ENCODE measurements at regions not wholly inside any gene's neighbourhood (a gene's known extent, or its start where the extent isn't known, plus 50 kb on each side); places are given as distances from the start of the nearest gene placed in this dataset.

GRCh38 chr4:121517241-121517640, 136.4 kb upstream of the QRFPR start:
- DNase-seq: no peak

DNA sequence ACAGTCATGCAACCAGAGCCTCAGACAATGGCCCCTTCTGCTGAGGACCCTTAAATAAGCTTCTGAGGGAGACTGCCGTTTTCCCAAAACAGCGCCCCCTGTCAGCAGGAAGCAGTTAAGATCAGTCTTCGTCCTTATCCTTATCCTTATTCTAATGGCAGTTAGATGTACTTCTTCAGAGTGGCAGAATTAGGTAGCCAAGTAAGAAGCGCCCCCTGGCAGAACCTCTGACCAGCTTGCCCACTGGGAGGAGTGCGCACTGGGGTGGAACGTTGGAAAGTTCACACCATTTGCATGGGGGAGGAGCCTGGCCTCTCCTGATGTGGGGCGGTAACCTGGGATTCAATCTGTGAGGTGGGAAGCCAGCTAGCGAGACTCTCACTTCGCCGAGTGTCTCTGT, 133.6 kb upstream of the QRFPR start:
- DNase-seq: no peak

DNA sequence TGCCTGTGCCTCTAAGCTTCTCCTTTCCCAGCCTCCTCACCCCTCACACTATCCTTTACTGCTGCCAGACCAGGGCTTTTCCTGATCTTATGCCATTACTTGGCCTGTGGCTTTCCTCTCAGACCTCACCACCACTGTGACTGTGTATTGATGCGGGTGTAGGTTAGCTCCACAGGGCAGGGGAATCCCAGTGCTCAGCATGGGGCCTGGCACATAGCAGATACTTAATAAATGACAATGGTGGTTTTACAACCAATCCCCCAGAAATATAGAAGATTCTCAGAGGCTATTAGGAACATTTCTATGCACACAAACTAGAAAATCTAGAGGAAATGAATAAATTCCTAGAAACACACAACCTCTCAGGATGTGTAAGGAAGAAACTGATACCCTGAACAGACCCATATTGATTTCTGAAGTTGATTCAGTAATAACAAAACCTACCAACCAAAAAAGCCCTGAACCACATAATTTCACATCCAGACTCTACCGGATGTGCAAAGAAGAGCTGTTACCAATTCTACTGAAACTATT, 129.6 kb upstream of the QRFPR start:
- DNase-seq: no peak

GRCh38 chr4:121485190-121485804, 104.5 kb upstream of the QRFPR start:
- DNase-seq: no peak

DNA sequence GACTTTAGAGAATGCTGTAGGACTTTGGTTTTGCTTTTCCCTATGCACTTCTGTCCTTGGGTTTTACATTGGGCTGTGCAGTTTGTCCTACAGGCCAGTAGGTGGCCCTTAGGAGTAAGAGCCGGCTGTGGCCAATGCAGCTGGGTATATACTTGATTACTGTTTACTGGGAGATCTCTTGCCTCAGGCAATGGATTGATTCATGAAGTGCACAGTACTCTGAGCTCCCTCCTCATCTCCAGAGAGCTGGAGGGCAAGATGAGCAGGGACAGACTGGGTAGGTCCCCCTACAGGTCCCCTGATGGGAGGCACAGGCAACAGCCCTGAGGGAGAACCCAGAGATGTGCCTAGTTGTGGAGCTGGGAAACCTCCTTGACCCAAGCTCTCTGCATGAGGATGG, 103.8 kb upstream of the QRFPR start:
- peak; percentile 63 to 67 (median 64) for DNase-seq

DNA sequence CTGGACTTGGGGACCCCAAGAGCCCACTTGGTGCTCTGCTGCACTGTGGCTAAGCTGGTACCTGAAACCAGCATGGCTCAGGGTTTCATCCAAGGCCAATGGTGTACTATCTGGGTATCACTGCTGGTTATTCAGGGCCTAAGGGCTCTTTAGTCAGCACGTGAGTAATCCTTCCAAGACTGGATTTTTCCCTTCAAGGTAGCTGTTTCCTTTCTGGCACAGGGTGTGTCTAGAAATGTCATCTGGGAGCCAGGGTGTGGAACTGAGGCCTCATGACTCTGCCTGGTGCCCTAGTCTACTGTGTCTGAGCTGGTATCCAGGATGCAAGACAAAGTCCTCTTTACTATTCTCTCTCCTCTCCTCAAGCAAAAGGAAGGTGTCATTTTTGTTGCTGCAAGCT, 99.0 kb upstream of the QRFPR start:
- DNase-seq: no peak

DNA sequence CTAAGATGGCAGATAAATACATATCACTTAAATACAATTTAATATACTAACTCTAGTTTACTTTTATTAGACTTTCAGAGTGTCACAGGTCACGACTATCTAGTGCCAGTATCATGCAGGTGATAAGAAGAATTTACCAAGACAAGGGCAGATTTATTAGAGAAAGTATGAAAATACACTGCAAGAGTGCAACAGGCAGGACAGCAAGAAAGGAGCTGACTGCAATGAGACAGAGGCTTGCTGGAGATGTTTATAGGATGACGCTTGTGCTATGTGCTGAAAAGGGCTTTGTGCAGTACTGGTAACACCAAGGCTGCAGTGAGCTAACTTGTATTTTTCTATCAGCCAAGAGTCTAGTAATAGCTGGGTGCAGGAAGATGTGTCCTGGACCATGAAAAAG, 96.7 kb upstream of the QRFPR start:
- DNase-seq: no peak

GRCh38 chr4:121477079-121477478, 96.3 kb upstream of the QRFPR start:
- DNase-seq: no peak

GRCh38 chr4:121472937-121473721, 92.3 kb upstream of the QRFPR start:
- no peak for DNase-seq

- no peak for DNase-seq
Observed at GRCh38 chr4:121464854-121465253, 84.0 kb upstream of the QRFPR start.

GRCh38 chr4:121462660-121463261, 81.9 kb upstream of the QRFPR start:
- peak; percentile 68 to 77 (median 76) for DNase-seq

GRCh38 chr4:121459026-121459425, 78.2 kb upstream of the QRFPR start:
- no peak for DNase-seq

GRCh38 chr4:121457278-121457875, 76.6 kb upstream of the QRFPR start:
- DNase-seq: no peak

DNA sequence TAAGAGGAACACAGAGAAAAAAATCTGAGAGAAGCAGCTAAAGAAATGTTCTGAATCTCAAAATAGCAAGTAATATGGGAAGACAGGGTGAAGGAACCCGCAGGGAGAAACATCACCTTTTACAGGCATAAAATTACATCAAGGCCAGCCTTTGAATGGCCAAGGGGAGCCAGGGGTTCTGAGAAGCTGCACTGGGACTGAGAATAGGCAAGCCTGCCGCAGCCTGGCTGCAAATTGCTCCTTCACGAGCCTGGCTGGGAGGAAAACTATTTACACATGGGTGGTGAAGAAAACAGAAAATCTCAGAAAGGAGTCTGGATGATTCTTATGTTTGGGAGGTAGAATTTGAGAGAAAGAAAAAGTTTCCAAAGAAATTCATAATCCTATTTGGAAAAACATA, 74.5 kb upstream of the QRFPR start:
- no peak for DNase-seq

DNA sequence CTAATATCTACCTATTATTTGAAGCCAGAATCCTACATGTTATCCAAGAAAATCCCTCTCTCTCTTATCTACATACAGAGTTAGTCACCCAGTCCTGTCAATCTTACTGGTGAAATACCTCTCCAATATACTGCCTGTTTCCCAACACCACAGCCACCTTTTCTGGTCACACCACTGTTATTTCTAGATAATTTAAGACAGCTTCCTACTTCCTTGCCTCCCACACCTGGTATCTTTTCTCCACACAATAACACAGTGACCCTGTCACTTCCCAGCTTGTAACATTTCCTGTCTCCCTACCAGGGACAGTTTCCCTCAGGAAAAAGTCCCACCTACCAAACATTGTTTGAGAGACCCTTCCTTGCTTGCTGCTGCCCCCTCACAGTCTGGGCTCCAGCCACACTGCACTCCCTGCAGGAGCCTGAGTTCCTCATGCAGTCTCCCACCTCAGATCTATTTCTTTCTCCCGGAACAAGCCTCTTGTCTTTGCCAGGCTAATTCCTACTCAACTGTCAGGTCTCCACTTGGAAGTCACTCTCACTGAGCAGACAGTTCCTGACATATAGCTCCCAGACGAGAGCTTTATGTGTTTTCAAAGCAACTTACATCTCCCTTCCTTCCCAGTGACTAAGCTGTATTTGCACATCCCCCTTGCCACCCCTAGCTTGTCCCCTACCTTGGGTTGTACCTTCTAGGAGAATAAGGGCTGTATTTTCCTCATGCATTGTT, 73.6 kb upstream of the QRFPR start:
- no peak for DNase-seq

GRCh38 chr4:121451310-121451709, 70.5 kb upstream of the QRFPR start:
- no peak for DNase-seq

GRCh38 chr4:121449416-121449815, 68.6 kb upstream of the QRFPR start:
- no peak for DNase-seq

DNA sequence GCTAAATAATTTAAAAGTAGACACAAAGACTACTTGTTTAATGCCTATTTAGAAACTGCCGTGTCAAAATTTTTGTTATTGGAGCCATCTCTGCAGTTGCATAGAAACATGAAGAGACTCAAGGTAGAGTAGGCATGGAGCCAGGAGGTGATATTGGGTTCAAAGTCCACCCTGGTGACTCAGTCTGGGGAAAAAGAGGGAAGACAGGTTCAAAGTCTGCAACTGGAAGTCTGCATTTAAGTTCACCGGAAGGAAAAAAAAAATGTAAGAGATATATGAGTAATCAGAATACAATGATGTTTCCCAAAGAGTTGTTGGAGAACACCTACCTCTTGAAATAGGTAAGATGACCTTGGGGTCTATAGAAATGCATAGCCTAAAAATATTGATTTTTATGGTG, 67.4 kb upstream of the QRFPR start:
- no peak for DNase-seq

GRCh38 chr4:121439669-121440068, 58.9 kb upstream of the QRFPR start:
- no peak for DNase-seq
